ENCODE measurements at regions not wholly inside any gene's neighbourhood (a gene's known extent, or its start where the extent isn't known, plus 50 kb on each side); places are given as distances from the start of the nearest gene placed in this dataset.

DNA sequence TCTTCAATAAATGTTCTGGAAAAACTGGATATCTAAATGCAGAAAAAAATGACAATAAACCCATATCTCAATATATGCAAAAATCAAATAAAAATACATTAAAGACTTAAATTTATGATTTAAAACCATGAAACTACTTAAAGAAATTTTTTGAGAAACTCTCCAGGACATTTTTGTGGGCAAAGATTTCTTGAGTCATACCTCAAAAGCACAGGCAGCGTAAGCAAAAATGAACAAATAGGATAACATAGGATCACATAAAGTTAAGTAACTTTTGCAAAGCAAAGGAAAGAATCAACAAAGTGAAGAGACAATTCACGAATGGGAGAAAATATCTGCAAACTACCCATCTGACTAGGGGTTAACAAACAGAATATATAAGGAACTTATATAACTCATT lies 1545.5 kb downstream of the SUCLG1 start (continued):
- TF ChIP-seq, protein P1, sequence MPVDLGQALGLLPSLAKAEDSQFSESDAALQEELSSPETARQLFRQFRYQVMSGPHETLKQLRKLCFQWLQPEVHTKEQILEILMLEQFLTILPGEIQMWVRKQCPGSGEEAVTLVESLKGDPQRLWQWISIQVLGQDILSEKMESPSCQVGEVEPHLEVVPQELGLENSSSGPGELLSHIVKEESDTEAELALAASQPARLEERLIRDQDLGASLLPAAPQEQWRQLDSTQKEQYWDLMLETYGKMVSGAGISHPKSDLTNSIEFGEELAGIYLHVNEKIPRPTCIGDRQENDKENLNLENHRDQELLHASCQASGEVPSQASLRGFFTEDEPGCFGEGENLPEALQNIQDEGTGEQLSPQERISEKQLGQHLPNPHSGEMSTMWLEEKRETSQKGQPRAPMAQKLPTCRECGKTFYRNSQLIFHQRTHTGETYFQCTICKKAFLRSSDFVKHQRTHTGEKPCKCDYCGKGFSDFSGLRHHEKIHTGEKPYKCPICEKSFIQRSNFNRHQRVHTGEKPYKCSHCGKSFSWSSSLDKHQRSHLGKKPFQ (tag by site-specific recombination; IDR thresholded peaks at IDR 0.05): no peak
- TF ChIP-seq ZNF596 (tag by site-specific recombination; IDR thresholded peaks at IDR 0.05) (no peak), ZNF23 (tag by site-specific recombination; IDR thresholded peaks at IDR 0.05; ENCODE audit: borderline replicate concordance) (no peak), MZF1 (tag by site-specific recombination; IDR thresholded peaks at IDR 0.05; ENCODE audit: borderline replicate concordance) (no peak), FEZF1 (tag by site-specific recombination; IDR thresholded peaks at IDR 0.05) (no peak), ZNF132 (tag by site-specific recombination; IDR thresholded peaks at IDR 0.05; ENCODE audit: borderline replicate concordance) (no peak), ZBTB17 (tag by site-specific recombination; IDR thresholded peaks at IDR 0.05) (no peak)

DNA sequence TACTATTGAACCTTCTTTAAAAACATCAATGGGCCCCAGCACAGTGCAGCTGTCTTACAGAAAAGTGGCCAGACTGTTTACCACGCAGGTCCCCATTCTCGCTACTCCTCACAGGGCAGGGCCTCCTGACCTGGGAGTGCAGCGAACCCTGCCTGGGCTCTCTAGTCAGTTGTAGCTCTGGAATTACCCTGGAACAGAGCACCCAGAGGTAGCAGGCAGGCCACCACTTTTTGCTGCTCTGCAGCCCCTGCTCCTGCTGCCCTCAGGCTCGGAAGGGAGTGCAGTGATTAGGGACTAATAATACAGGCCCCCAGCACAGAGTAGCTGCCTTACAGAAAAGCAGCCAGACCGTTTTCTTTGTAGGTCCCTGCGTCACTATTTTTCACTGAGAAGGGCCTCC lies 1563.0 kb downstream of the SUCLG1 start:
- TF ChIP-seq, protein P2, sequence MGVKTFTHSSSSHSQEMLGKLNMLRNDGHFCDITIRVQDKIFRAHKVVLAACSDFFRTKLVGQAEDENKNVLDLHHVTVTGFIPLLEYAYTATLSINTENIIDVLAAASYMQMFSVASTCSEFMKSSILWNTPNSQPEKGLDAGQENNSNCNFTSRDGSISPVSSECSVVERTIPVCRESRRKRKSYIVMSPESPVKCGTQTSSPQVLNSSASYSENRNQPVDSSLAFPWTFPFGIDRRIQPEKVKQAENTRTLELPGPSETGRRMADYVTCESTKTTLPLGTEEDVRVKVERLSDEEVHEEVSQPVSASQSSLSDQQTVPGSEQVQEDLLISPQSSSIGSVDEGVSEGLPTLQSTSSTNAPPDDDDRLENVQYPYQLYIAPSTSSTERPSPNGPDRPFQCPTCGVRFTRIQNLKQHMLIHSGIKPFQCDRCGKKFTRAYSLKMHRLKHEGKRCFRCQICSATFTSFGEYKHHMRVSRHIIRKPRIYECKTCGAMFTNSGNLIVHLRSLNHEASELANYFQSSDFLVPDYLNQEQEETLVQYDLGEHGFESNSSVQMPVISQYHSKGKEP (tag by site-specific recombination; IDR thresholded peaks at IDR 0.05): no peak
- TF ChIP-seq RBAK (tag by site-specific recombination; IDR thresholded peaks at IDR 0.05) (no peak), BCL11B (tag by site-specific recombination; IDR thresholded peaks at IDR 0.05; ENCODE audit: low read depth) (no peak), ZFP41 (tag by site-specific recombination; IDR thresholded peaks at IDR 0.05; ENCODE audit: borderline replicate concordance) (no peak), ZNF610 (tag by site-specific recombination; IDR thresholded peaks at IDR 0.05; ENCODE audit: borderline replicate concordance) (no peak), ZNF600 (tag by site-specific recombination; IDR thresholded peaks at IDR 0.05) (no peak), SETDB1 (IDR thresholded peaks at IDR 0.05; ENCODE audit: insufficient read length, low read length) (no peak), KLF1 (tag by site-specific recombination; IDR thresholded peaks at IDR 0.05) (no peak), ZNF777 (tag by site-specific recombination; IDR thresholded peaks at IDR 0.05; ENCODE audit: borderline replicate concordance) (no peak)
- TF ChIP-seq, protein P3, sequence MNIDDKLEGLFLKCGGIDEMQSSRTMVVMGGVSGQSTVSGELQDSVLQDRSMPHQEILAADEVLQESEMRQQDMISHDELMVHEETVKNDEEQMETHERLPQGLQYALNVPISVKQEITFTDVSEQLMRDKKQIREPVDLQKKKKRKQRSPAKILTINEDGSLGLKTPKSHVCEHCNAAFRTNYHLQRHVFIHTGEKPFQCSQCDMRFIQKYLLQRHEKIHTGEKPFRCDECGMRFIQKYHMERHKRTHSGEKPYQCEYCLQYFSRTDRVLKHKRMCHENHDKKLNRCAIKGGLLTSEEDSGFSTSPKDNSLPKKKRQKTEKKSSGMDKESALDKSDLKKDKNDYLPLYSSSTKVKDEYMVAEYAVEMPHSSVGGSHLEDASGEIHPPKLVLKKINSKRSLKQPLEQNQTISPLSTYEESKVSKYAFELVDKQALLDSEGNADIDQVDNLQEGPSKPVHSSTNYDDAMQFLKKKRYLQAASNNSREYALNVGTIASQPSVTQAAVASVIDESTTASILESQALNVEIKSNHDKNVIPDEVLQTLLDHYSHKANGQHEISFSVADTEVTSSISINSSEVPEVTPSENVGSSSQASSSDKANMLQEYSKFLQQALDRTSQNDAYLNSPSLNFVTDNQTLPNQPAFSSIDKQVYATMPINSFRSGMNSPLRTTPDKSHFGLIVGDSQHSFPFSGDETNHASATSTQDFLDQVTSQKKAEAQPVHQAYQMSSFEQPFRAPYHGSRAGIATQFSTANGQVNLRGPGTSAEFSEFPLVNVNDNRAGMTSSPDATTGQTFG (tag by site-specific recombination; IDR thresholded peaks at IDR 0.05; ENCODE audit: borderline replicate concordance): no peak
- TF ChIP-seq, protein P4, sequence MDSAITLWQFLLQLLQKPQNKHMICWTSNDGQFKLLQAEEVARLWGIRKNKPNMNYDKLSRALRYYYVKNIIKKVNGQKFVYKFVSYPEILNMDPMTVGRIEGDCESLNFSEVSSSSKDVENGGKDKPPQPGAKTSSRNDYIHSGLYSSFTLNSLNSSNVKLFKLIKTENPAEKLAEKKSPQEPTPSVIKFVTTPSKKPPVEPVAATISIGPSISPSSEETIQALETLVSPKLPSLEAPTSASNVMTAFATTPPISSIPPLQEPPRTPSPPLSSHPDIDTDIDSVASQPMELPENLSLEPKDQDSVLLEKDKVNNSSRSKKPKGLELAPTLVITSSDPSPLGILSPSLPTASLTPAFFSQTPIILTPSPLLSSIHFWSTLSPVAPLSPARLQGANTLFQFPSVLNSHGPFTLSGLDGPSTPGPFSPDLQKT (IDR thresholded peaks at IDR 0.05; ENCODE audit: borderline replicate concordance, low read depth, low read length): no peak
- TF ChIP-seq, protein P5, sequence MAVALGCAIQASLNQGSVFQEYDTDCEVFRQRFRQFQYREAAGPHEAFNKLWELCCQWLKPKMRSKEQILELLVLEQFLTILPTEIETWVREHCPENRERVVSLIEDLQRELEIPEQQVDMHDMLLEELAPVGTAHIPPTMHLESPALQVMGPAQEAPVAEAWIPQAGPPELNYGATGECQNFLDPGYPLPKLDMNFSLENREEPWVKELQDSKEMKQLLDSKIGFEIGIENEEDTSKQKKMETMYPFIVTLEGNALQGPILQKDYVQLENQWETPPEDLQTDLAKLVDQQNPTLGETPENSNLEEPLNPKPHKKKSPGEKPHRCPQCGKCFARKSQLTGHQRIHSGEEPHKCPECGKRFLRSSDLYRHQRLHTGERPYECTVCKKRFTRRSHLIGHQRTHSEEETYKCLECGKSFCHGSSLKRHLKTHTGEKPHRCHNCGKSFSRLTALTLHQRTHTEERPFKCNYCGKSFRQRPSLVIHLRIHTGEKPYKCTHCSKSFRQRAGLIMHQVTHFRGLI (tag by site-specific recombination; IDR thresholded peaks at IDR 0.05): no peak

More for the DNA sequence above, 1563.0 kb downstream of the SUCLG1 start:
- Histone ChIP-seq H3K4me3 (ENCODE audit: low read depth, low read length) (no peak overlapping the region), H3K9me3 (ENCODE audit: control insufficient read depth, insufficient read depth, low read depth, low read length) (no peaks in the 10 kb centered on the region), H3K27ac (ENCODE audit: extremely low read depth, low read depth, low read length) (no peak overlapping the region), H3K36me3 (ENCODE audit: control insufficient read depth in 2 of 2, insufficient read depth in 1 of 2, low read length in 2 of 2) (no peaks in the 10 kb centered on the region), H3K4me1 (ENCODE audit: control insufficient read depth, insufficient read depth, low read length) (no peaks in the 10 kb centered on the region)
- POLR2A ChIA-PET: no interaction called here
- CTCF ChIA-PET: no interaction called here

Measured in HEK293 (cell line).